HEK293 (cell line): ENCODE measurements at regions not wholly inside any gene's neighbourhood (a gene's known extent, or its start where the extent isn't known, plus 50 kb on each side); places are given as distances from the start of the nearest gene placed in this dataset.

Experiments
- CTCF ChIA-PET: fragments of 350-600 bp; formaldehyde crosslinking; extraction: SDS; loops from one replicate; lab custom pipeline; 2021; ENCODE audit warnings: antibody characterized with exemption; lab: Yijun Ruan, JAX
- POLR2A ChIA-PET: fragments of 300-600 bp; formaldehyde crosslinking; extraction: SDS; loops from one replicate; lab custom pipeline; 2020; ENCODE audit warnings: antibody characterized with exemption, inconsistent platforms; lab: Yijun Ruan, JAX
- H3K27ac ChIP-seq: fragments of 200-500 bp; sonication (Bioruptor generic); 2 replicates; pipeline ENCODE4 v1.5.1; 2014; ENCODE audit warnings: low read depth, low read length, control low read depth, inconsistent platforms; ENCODE audit errors: extremely low read depth
- H3K36me3 ChIP-seq, 2 experiments: fragments of 200-500 bp in 1 of 2; sonication (Bioruptor generic) in 1 of 2; 1 replicate in 1 of 2; 2 replicates in 1 of 2; pipeline ENCODE4 v1.5.1; 2014 to 2017; ENCODE audit warnings: inconsistent platforms in 2 of 2, low read length in 2 of 2; ENCODE audit not compliant: control insufficient read depth in 2 of 2, insufficient read depth in 1 of 2
- H3K4me1 ChIP-seq: fragments of 200-500 bp; sonication (Bioruptor generic); 2 replicates; pipeline ENCODE4 v1.5.1; 2014; ENCODE audit warnings: mild to moderate bottlenecking, low read length, inconsistent platforms; ENCODE audit not compliant: control insufficient read depth, insufficient read depth
- H3K4me3 ChIP-seq: 2 replicates; pipeline ENCODE4 v1.5.1; 2011; ENCODE audit warnings: low read depth, mild to moderate bottlenecking, control low read depth, low read length, moderate library complexity
- H3K9me3 ChIP-seq: fragments of 200-500 bp; sonication (Bioruptor generic); 2 replicates; pipeline ENCODE4 v1.5.1; 2014; ENCODE audit warnings: low read depth, low read length, inconsistent platforms; ENCODE audit not compliant: control insufficient read depth, insufficient read depth
- GFI1B ChIP-seq: fragments of 450-650 bp; formaldehyde crosslinking; IDR thresholded peaks from 2 replicates; pipeline ENCODE4 v1.5.1; 2016; ENCODE audit warnings: missing biosample characterization, missing genetic modification characterization
- HOXC10 ChIP-seq: sonication (generic); formaldehyde crosslinking; IDR thresholded peaks from 2 replicates; pipeline ENCODE4 v1.8.1; 2023; ENCODE audit warnings: mild to moderate bottlenecking, missing genetic modification reagents
- KLF17 ChIP-seq: fragments of 450-650 bp; formaldehyde crosslinking; IDR thresholded peaks from 2 replicates; pipeline ENCODE4 v1.5.1; 2016; ENCODE audit warnings: missing biosample characterization, missing genetic modification characterization
- PRDM2 ChIP-seq: fragments of 450-650 bp; formaldehyde crosslinking; IDR thresholded peaks from 2 replicates; pipeline ENCODE4 v1.5.1; 2016; ENCODE audit warnings: missing biosample characterization, missing genetic modification characterization, borderline replicate concordance
- PRDM6 ChIP-seq: fragments of 450-650 bp; formaldehyde crosslinking; IDR thresholded peaks from 2 replicates; pipeline ENCODE4 v1.5.1; 2017; ENCODE audit warnings: missing biosample characterization, missing genetic modification characterization
- RBAK ChIP-seq: fragments of 450-650 bp; formaldehyde crosslinking; IDR thresholded peaks from 2 replicates; pipeline ENCODE4 v1.5.1; 2016; ENCODE audit warnings: missing biosample characterization, missing genetic modification characterization
- ZBTB1 ChIP-seq: fragments of 450-650 bp; formaldehyde crosslinking; IDR thresholded peaks from 2 replicates; pipeline ENCODE4 v1.5.1; 2016; ENCODE audit warnings: missing biosample characterization, missing genetic modification characterization
- ZBTB11 ChIP-seq: fragments of 450-650 bp; formaldehyde crosslinking; conservative IDR thresholded peaks from 2 replicates; pipeline ENCODE4 v1.5.1; 2016; ENCODE audit warnings: low read depth, missing biosample characterization, missing genetic modification characterization
- ZNF23 ChIP-seq: fragments of 450-650 bp; formaldehyde crosslinking; IDR thresholded peaks from 2 replicates; pipeline ENCODE4 v1.5.1; 2016; ENCODE audit warnings: missing biosample characterization, missing genetic modification characterization, borderline replicate concordance
- ZNF266 ChIP-seq: fragments of 450-650 bp; formaldehyde crosslinking; IDR thresholded peaks from 2 replicates; pipeline ENCODE4 v1.5.1; 2016; ENCODE audit warnings: missing biosample characterization, missing genetic modification characterization, low read depth
- ZNF350 ChIP-seq: fragments of 450-650 bp; formaldehyde crosslinking; IDR thresholded peaks from 2 replicates; pipeline ENCODE4 v1.5.0; 2017; ENCODE audit warnings: missing biosample characterization, mild to moderate bottlenecking, missing genetic modification characterization
- ZNF473 ChIP-seq: fragments of 450-650 bp; formaldehyde crosslinking; IDR thresholded peaks from 2 replicates; pipeline ENCODE4 v1.5.1; 2017; ENCODE audit warnings: missing biosample characterization, missing genetic modification characterization
- ZNF513 ChIP-seq: fragments of 450-650 bp; IDR thresholded peaks from 2 replicates; pipeline ENCODE4 v1.5.1; 2018; ENCODE audit warnings: missing biosample characterization, missing genetic modification characterization
- ZNF658 ChIP-seq: fragments of 450-650 bp; formaldehyde crosslinking; IDR thresholded peaks from 2 replicates; pipeline ENCODE4; 2016; ENCODE audit warnings: missing biosample characterization, missing genetic modification characterization

GRCh38 chr10:128599030-128599429, 472.8 kb upstream of the MKI67 start:
- H3K36me3 ChIP-seq: no peaks in the 10 kb centered on the region
- no peak overlapping the region for H3K4me3 ChIP-seq
- TF ChIP-seq RBAK (tag by site-specific recombination) (no peak), ZNF350 (no peak), PRDM6 (no peak), ZNF23 (tag by site-specific recombination) (no peak), HOXC10 (CRISPR knock-in tag) (no peak), ZNF513 (no peak), ZNF266 (tag by site-specific recombination) (no peak), GFI1B (tag by site-specific recombination) (no peak)
- no peaks in the 10 kb centered on the region for H3K4me1 ChIP-seq
- no peak overlapping the region for H3K27ac ChIP-seq
- CTCF ChIA-PET: interaction anchor here (0.7 kb wide), 1 partner anchor 10 kb away, joined by 3 read pairs; no protein-coding TSS in a partner anchor
- H3K9me3 ChIP-seq: no peaks in the 10 kb centered on the region
- POLR2A ChIA-PET: no interaction called here

GRCh38 chr10:128599538-128599937, 473.3 kb upstream of the MKI67 start:
- Histone ChIP-seq H3K9me3 (no peaks in the 10 kb centered on the region), H3K27ac (no peak overlapping the region), H3K36me3 (no peaks in the 10 kb centered on the region), H3K4me1 (no peaks in the 10 kb centered on the region), H3K4me3 (no peak overlapping the region)
- ChIA-PET CTCF (interaction anchor here (0.7 kb wide), 1 partner anchor 9 kb away, joined by 3 read pairs; no protein-coding TSS in a partner anchor), POLR2A (no interaction called here)
- TF ChIP-seq ZNF473 (tag by site-specific recombination) (no peak), ZNF350 (no peak), ZBTB1 (tag by site-specific recombination) (no peak), ZBTB11 (tag by site-specific recombination) (no peak), ZNF658 (tag by site-specific recombination) (no peak)

- H3K27ac ChIP-seq: no peak overlapping the region
- POLR2A ChIA-PET: no interaction called here
- no peak overlapping the region for H3K4me3 ChIP-seq
- H3K36me3 ChIP-seq: no peaks in the 10 kb centered on the region
- H3K9me3 ChIP-seq: no peaks in the 10 kb centered on the region
- no peak for TF ChIP-seq PRDM2
- TF ChIP-seq ZBTB1 (tag by site-specific recombination): no peak
- no peak for TF ChIP-seq KLF17 (tag by site-specific recombination)
- H3K4me1 ChIP-seq: no peaks in the 10 kb centered on the region
- CTCF ChIA-PET: interaction anchor here (0.5 kb wide), 1 partner anchor 616 kb away, joined by 4 read pairs; no protein-coding TSS in a partner anchor
Observed at GRCh38 chr10:128602183-128602582, 476.0 kb upstream of the MKI67 start.
